ENCODE measurements at regions not wholly inside any gene's neighbourhood (a gene's known extent, or its start where the extent isn't known, plus 50 kb on each side); places are given as distances from the start of the nearest gene placed in this dataset.

- TF ChIP-seq CTCF (IDR thresholded peaks at IDR 0.05; ENCODE audit: insufficient read depth, low read length, poor library complexity, severe bottlenecking): no peak
- TF ChIP-seq EZH2phosphoT487 (conservative IDR thresholded peaks at IDR 0.05; ENCODE audit: low read length): no peak
- Histone ChIP-seq H4K20me1 (ENCODE audit: low read depth, low read length) (no peaks in the 10 kb centered on the region), H3F3A (ENCODE audit: insufficient read depth) (no peaks in the 10 kb centered on the region), H3K27me3 (ENCODE audit: low read length) (no peaks in the 10 kb centered on the region), H3K4me3 (ENCODE audit: insufficient read depth, low read length, poor library complexity, severe bottlenecking) (no peak overlapping the region), H3K9me3 (ENCODE audit: insufficient read depth, low read length) (no peaks in the 10 kb centered on the region), H2AFZ (ENCODE audit: low read depth, low read length, severe bottlenecking) (no peak overlapping the region), H3K27ac (ENCODE audit: low read depth, low read length) (no peak overlapping the region), H3K36me3 (ENCODE audit: low read length) (no peaks in the 10 kb centered on the region), H3K79me2 (ENCODE audit: insufficient read depth, low read length) (no peaks in the 10 kb centered on the region), H3K4me2 (ENCODE audit: low read depth, low read length, poor library complexity, severe bottlenecking) (no peak overlapping the region), H3K9me2 (replicated peaks; ENCODE audit: insufficient read depth, low read length) (no peaks in the 10 kb centered on the region), H3K9ac (ENCODE audit: low read length) (no peak overlapping the region)
These were observed 459.4 kb upstream of the NMUR2 start for GRCh38 chr5:152864447-152864846.

- no peak overlapping the region for H3K9ac ChIP-seq (ENCODE audit: low read length)
- no peaks in the 10 kb centered on the region for H3K9me3 ChIP-seq (ENCODE audit: insufficient read depth, low read length)
- H3F3A ChIP-seq (ENCODE audit: insufficient read depth): no peaks in the 10 kb centered on the region
- no peak overlapping the region for H3K27ac ChIP-seq (ENCODE audit: low read depth, low read length)
- no peak overlapping the region for H3K4me2 ChIP-seq (ENCODE audit: low read depth, low read length, poor library complexity, severe bottlenecking)
- H3K36me3 ChIP-seq (ENCODE audit: low read length): no peaks in the 10 kb centered on the region
- no peaks in the 10 kb centered on the region for H4K20me1 ChIP-seq (ENCODE audit: low read depth, low read length)
- H3K9me2 ChIP-seq (replicated peaks; ENCODE audit: insufficient read depth, low read length): no peaks in the 10 kb centered on the region
- no peak overlapping the region for H3K4me3 ChIP-seq (ENCODE audit: insufficient read depth, low read length, poor library complexity, severe bottlenecking)
- TF ChIP-seq EZH2phosphoT487 (conservative IDR thresholded peaks at IDR 0.05; ENCODE audit: low read length) (no peak), CTCF (IDR thresholded peaks at IDR 0.05; ENCODE audit: insufficient read depth, low read length, poor library complexity, severe bottlenecking) (no peak)
- no peaks in the 10 kb centered on the region for H3K27me3 ChIP-seq (ENCODE audit: low read length)
- no peaks in the 10 kb centered on the region for H3K79me2 ChIP-seq (ENCODE audit: insufficient read depth, low read length)
- H2AFZ ChIP-seq (ENCODE audit: low read depth, low read length, severe bottlenecking): no peak overlapping the region
These were observed 459.9 kb upstream of the NMUR2 start for GRCh38 chr5:152864991-152865390.

- Histone ChIP-seq H3F3A (ENCODE audit: insufficient read depth) (no peaks in the 10 kb centered on the region), H4K20me1 (ENCODE audit: low read depth, low read length) (no peaks in the 10 kb centered on the region), H3K27ac (ENCODE audit: low read depth, low read length) (no peak overlapping the region)
These were observed 464.9 kb upstream of the NMUR2 start for GRCh38 chr5:152869971-152870370.

More at GRCh38 chr5:152869971-152870370, 464.9 kb upstream of the NMUR2 start:
- H3K27me3 ChIP-seq (ENCODE audit: low read length): no peaks in the 10 kb centered on the region
- no peaks in the 10 kb centered on the region for H3K9me3 ChIP-seq (ENCODE audit: insufficient read depth, low read length)
- no peak overlapping the region for H2AFZ ChIP-seq (ENCODE audit: low read depth, low read length, severe bottlenecking)
- H3K4me3 ChIP-seq (ENCODE audit: insufficient read depth, low read length, poor library complexity, severe bottlenecking): no peak overlapping the region
- H3K36me3 ChIP-seq (ENCODE audit: low read length): no peaks in the 10 kb centered on the region
- no peaks in the 10 kb centered on the region for H3K9me2 ChIP-seq (replicated peaks; ENCODE audit: insufficient read depth, low read length)
- no peak overlapping the region for H3K4me2 ChIP-seq (ENCODE audit: low read depth, low read length, poor library complexity, severe bottlenecking)
- no peak for TF ChIP-seq CTCF (IDR thresholded peaks at IDR 0.05; ENCODE audit: insufficient read depth, low read length, poor library complexity, severe bottlenecking)
- TF ChIP-seq EZH2phosphoT487 (conservative IDR thresholded peaks at IDR 0.05; ENCODE audit: low read length): no peak
- H3K79me2 ChIP-seq (ENCODE audit: insufficient read depth, low read length): no peaks in the 10 kb centered on the region
- H3K9ac ChIP-seq (ENCODE audit: low read length): no peak overlapping the region

Measured in SU-DHL-6 (cell line).